Prostate gland (tissue), 2 donors: ENCODE measurements at regions not wholly inside any gene's neighbourhood (a gene's known extent, or its start where the extent isn't known, plus 50 kb on each side); places are given as distances from the start of the nearest gene placed in this dataset.
"Not testable (repeated sequence)": the region's sequence is repeated elsewhere in the genome, so short reads cannot be mapped to it uniquely, and the experiment has no call there.

ENCODE experiments used
- POLR2A ChIP-seq: fragments of 450-650 bp; IDR thresholded peaks from one replicate; pipeline ENCODE4 v1.6.1; 2016; ENCODE audit warnings: antibody characterized with exemption, mild to moderate bottlenecking
- TF ChIP-seq, protein P1 (sequence below), 4 experiments: fragments of 200-600 bp in 2 of 4; fragments of 450-650 bp in 2 of 4; sonication (generic) in 2 of 4; IDR thresholded peaks; 1 replicate in 3 of 4; 2 replicates in 1 of 4; pipeline ENCODE4 v1.5.1; 2016 to 2019; ENCODE audit warnings: antibody characterized with exemption in 4 of 4, mild to moderate bottlenecking in 2 of 4, moderate library complexity in 2 of 4

DNA sequence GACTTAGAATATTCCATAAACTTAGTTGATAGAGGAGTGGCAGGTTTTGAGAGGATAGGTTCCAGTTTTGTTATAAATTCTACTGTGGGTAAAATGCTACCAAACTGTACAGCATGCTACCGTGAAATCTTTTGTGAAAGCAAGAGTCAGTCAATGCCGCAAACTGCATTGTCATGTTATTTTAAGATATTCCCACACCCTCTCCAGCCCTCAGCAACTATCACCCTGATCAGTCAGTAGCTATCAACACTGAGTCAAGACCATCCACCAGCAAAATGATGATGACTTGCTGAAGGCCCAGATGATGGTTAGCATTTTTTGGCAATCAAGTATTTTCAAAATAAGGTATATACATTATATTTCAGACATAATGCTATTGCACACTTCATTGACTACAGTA, 182.4 kb upstream of the ZNF337 start:
- TF ChIP-seq POLR2A: not testable (repeated sequence)
- TF ChIP-seq, protein P1, sequence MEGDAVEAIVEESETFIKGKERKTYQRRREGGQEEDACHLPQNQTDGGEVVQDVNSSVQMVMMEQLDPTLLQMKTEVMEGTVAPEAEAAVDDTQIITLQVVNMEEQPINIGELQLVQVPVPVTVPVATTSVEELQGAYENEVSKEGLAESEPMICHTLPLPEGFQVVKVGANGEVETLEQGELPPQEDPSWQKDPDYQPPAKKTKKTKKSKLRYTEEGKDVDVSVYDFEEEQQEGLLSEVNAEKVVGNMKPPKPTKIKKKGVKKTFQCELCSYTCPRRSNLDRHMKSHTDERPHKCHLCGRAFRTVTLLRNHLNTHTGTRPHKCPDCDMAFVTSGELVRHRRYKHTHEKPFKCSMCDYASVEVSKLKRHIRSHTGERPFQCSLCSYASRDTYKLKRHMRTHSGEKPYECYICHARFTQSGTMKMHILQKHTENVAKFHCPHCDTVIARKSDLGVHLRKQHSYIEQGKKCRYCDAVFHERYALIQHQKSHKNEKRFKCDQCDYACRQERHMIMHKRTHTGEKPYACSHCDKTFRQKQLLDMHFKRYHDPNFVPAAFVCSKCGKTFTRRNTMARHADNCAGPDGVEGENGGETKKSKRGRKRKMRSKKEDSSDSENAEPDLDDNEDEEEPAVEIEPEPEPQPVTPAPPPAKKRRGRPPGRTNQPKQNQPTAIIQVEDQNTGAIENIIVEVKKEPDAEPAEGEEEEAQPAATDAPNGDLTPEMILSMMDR (IDR thresholded peaks at IDR 0.05): not testable (repeated sequence)
